Ascending aorta (tissue), 2 donors: ENCODE measurements at regions not wholly inside any gene's neighbourhood (a gene's known extent, or its start where the extent isn't known, plus 50 kb on each side); places are given as distances from the start of the nearest gene placed in this dataset.

ENCODE experiments used
- DNase-seq, 2 donors: peaks; one replicate each; pipeline ENCODE4 v3.0.0-alpha.2; 2019; ENCODE audit warnings: low spot score in 2 of 2
- H3K27ac ChIP-seq, 2 donors: fragments of 200-600 bp; sonication (generic); one replicate each; pipeline ENCODE4 v1.5.1; 2016 to 2017; ENCODE audit warnings: mild to moderate bottlenecking in 1 of 2
- H3K27me3 ChIP-seq: fragments of 200-600 bp; sonication (generic); one replicate; pipeline ENCODE4 v1.5.1; 2017
- H3K36me3 ChIP-seq, 2 donors: fragments of 200-600 bp; sonication (generic); one replicate each; pipeline ENCODE4 v1.5.1; 2016
- H3K4me1 ChIP-seq, 2 donors: fragments of 200-600 bp; sonication (generic); one replicate each; pipeline ENCODE4 v1.5.1; 2016 to 2017; ENCODE audit warnings: mild to moderate bottlenecking in 1 of 2
- H3K4me3 ChIP-seq, 2 donors: fragments of 200-600 bp; sonication (generic); one replicate each; pipeline ENCODE4 v1.5.1; 2016 to 2017; ENCODE audit warnings: mild to moderate bottlenecking in 1 of 2
- H3K9me3 ChIP-seq, 2 donors: fragments of 200-600 bp; sonication (generic); one replicate each; pipeline ENCODE4 v1.5.1; 2016
- CTCF ChIP-seq, 3 experiments: fragments of 200-600 bp in 2 of 3; fragments of 450-650 bp in 1 of 3; sonication (generic) in 2 of 3; IDR thresholded peaks; one replicate each; pipeline ENCODE4 v1.5.1; 2016 to 2019; ENCODE audit warnings: antibody characterized with exemption in 3 of 3, mild to moderate bottlenecking in 1 of 3, moderate library complexity in 1 of 3
- intact Hi-C: fragments of 100-400 bp; cut with DNase I; formaldehyde crosslinking; loops from one replicate; pipeline ENCODE4 v1.15.1; 2023

GRCh38 chr18:78150590-78150989 is 829.0 kb upstream of the SALL3 start:
- intact Hi-C loops: no loop called here
- no peak for DNase-seq
- no peak overlapping the region for H3K27ac ChIP-seq
- H3K9me3 ChIP-seq: no peaks in the 10 kb centered on the region
- no peak for TF ChIP-seq CTCF (IDR thresholded peaks at IDR 0.05)
- H3K27me3 ChIP-seq: no peaks in the 10 kb centered on the region
- H3K4me3 ChIP-seq: no peak overlapping the region
- H3K36me3 ChIP-seq: no peaks in the 10 kb centered on the region
- no peaks in the 10 kb centered on the region for H3K4me1 ChIP-seq

- H3K4me3 ChIP-seq: no peak overlapping the region
- no peaks in the 10 kb centered on the region for H3K9me3 ChIP-seq
- intact Hi-C loops: no loop called here
- H3K27ac ChIP-seq: no peak overlapping the region
- no peaks in the 10 kb centered on the region for H3K27me3 ChIP-seq
- no peaks in the 10 kb centered on the region for H3K4me1 ChIP-seq
- no peak for TF ChIP-seq CTCF (IDR thresholded peaks at IDR 0.05)
- DNase-seq: no peak
- H3K36me3 ChIP-seq: no peaks in the 10 kb centered on the region
These were observed 828.4 kb upstream of the SALL3 start for GRCh38 chr18:78151234-78151633.

GRCh38 chr18:78151948-78152725 is 827.5 kb upstream of the SALL3 start:
- H3K36me3 ChIP-seq: no peaks in the 10 kb centered on the region
- no peaks in the 10 kb centered on the region for H3K9me3 ChIP-seq
- no peak overlapping the region for H3K27ac ChIP-seq
- DNase-seq: no peak
- H3K27me3 ChIP-seq: no peaks in the 10 kb centered on the region
- no peak overlapping the region for H3K4me3 ChIP-seq
- no peaks in the 10 kb centered on the region for H3K4me1 ChIP-seq
- intact Hi-C loops: no loop called here
- no peak for TF ChIP-seq CTCF (IDR thresholded peaks at IDR 0.05)

GRCh38 chr18:78153362-78153761 is 826.3 kb upstream of the SALL3 start:
- intact Hi-C loops: no loop called here
- H3K36me3 ChIP-seq: no peaks in the 10 kb centered on the region
- no peaks in the 10 kb centered on the region for H3K9me3 ChIP-seq
- H3K4me1 ChIP-seq: no peaks in the 10 kb centered on the region
- TF ChIP-seq CTCF (IDR thresholded peaks at IDR 0.05): no peak
- no peak overlapping the region for H3K27ac ChIP-seq
- no peak overlapping the region for H3K4me3 ChIP-seq
- no peak for DNase-seq
- H3K27me3 ChIP-seq: no peaks in the 10 kb centered on the region

- H3K4me1 ChIP-seq: no peaks in the 10 kb centered on the region
- DNase-seq: no peak
- no peak overlapping the region for H3K27ac ChIP-seq
- H3K4me3 ChIP-seq: no peak overlapping the region
- H3K36me3 ChIP-seq: no peaks in the 10 kb centered on the region
- intact Hi-C loops: no loop called here
- no peaks in the 10 kb centered on the region for H3K27me3 ChIP-seq
- TF ChIP-seq CTCF (IDR thresholded peaks at IDR 0.05): no peak
- no peaks in the 10 kb centered on the region for H3K9me3 ChIP-seq
These were observed 825.2 kb upstream of the SALL3 start for GRCh38 chr18:78154444-78154843.

GRCh38 chr18:78154853-78155252 is 824.8 kb upstream of the SALL3 start:
- no peaks in the 10 kb centered on the region for H3K36me3 ChIP-seq
- no peak for DNase-seq
- no peak overlapping the region for H3K27ac ChIP-seq
- no peaks in the 10 kb centered on the region for H3K27me3 ChIP-seq
- no peaks in the 10 kb centered on the region for H3K4me1 ChIP-seq
- H3K9me3 ChIP-seq: no peaks in the 10 kb centered on the region
- TF ChIP-seq CTCF (IDR thresholded peaks at IDR 0.05): no peak
- intact Hi-C loops: no loop called here
- no peak overlapping the region for H3K4me3 ChIP-seq
